ENCODE measurements at regions not wholly inside any gene's neighbourhood (a gene's known extent, or its start where the extent isn't known, plus 50 kb on each side); places are given as distances from the start of the nearest gene placed in this dataset.

DNA sequence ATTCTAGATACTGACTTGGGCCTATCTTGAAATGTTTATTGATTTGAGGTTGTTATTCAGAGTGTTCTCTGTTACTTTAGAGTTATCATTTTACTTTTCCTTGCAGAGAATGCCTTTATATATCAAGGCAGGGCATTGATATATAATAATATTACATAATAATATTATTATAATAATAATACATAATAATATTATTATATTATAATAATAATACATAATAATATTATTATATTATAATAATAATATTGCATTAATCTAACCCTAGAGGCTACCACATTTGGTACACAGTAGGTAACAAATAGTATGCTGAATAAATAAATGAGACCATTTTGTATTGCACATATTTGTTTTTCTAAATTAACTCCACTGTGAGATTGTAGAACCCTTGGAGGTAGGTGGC lies 216.3 kb downstream of the EFHB start:
- ATAC-seq (no peak), DNase-seq (no peak)

DNA sequence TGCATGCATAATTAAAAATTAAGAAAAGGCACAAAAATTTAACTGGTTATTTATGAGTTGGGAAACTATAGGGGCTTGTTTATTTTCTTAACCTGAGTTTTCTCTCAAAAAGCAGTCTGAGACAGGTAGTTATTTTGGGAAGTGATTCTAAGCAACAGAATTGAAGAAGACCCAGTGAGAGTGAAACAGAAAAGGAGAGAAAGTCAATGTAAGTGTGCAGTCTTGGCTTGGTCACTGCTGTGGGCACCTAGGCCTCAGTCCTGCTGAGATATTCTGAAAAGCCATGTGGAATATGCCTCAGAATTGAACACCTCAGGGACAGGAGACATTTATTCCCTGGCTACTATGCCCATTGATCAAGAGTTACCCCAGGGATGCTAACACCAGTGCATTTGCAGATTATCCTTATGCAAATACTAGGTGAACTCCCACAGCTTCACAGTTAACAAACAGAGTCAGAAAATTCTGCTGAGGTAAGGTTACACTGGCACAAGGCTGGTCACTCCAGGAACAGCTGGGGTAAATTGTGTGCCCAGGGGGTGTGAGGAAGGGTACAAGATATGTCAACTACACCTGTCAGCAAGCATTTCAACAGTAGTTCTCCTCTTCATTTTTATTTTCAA lies 222.7 kb downstream of the EFHB start:
- no peak for ATAC-seq
- DNase-seq = no peak

DNA sequence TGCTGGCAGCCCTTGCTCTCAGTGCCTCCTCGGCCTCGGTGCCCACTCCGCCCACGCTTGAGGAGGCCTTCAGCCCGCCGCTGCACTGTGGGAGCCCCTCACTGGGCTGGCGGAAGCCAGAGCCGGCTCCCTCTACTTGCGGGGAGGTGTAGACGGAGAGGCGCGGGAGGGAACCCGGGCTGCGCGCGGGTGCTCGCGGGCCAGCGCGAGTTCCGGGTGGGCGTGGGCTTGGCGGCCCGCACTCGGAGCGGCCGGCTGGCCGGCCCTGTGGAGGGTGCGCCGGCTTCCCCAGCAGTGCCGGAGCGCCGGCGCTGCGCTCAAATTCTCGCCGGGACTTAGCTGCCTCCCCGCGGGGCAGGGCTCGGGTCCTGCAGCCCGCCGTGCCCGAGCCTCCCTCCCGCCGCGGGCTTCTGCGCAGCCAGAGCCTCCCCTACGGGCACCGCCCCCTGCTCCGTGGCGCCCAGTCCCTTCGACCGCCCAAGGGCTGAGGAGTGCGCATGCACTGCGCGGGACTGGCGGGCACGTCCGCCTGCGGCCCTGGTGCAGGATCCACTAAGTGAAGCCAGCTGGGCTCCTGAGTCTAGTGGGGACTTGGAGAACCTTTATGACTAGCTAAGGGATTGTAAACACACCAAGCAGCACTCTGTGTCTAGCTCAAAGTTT lies 231.5 kb downstream of the EFHB start:
- DNase-seq = no peak
- ATAC-seq = no peak

DNA sequence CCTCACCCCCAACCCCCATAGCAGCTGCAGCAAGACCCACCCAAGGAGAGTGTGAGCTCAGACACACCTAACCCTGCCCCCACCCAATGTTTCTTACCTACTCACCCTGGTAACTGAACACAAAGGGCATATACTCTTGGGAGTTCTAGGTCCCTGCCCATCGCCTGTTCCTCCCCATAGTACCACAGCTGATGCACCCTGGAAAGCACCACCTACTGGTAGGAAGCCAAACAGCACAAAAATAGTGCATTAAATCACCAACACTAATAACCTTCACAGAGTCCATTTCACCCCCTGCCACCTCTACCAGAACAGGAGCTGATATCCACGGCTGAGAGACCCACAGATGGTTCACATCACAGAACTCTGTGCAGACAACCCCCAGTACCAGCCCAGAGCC lies 245.2 kb downstream of the EFHB start:
- no peak for ATAC-seq
- no peak for DNase-seq

DNA sequence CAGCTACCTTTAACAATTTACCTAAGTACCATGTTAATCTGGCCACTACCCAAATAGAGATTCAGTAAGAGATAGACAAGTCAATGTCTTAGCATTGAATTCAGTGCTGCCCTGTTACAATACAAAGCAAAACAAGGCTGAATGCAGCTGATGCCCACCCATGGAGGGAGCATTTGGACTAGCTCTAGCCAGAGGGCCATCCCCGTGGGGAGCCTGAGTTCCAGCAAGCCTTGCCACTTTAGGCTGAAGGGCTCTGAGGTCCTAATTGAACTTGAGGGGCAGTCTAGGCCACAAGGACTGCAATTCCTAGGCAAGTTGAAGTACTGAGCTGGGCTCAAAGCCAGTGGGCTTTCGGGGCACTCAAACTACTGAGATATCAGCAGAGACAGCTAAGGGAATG lies 265.9 kb downstream of the EFHB start:
- no peak for ATAC-seq
- DNase-seq = no peak

DNA sequence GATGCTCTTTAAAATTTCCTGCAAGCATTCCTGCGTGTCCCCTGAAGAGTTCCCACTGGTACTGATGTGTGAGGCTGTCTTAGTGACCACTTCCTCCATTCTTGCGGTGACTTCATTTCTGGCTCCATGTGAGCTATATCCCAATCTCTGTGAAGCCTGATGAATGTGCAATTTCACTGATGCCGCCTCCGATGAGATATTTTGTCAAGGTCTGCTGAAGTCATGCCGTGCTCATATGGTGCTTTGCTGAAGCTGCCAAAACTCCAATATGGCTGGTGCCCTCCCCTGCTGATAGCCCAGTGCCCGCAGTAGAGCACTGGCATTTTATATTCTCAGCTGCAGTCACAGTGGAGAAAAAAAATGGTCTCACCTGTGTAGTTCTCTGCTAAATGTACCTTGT lies 271.5 kb downstream of the EFHB start:
- ATAC-seq (no peak), DNase-seq (no peak)

DNA sequence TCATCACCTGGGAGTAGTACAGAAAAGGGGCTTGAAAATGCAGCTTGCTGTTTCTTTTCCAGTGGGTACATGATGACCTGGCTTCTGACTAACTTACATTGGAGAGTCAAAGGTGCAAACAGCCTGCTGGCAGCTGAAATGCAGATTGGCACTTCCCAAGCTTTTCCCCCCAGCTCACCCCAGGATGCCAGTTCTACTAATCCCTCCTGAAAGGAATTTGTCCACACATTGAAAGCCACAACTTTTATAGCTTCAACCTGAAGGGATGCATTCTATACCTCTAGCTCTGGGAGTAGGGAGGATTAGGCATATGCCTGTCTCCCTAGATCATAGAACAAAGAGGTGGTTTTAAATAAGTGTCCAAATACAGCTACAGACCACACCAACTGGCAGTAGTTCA lies 281.7 kb downstream of the EFHB start:
- no peak for ATAC-seq
- DNase-seq = no peak

DNA sequence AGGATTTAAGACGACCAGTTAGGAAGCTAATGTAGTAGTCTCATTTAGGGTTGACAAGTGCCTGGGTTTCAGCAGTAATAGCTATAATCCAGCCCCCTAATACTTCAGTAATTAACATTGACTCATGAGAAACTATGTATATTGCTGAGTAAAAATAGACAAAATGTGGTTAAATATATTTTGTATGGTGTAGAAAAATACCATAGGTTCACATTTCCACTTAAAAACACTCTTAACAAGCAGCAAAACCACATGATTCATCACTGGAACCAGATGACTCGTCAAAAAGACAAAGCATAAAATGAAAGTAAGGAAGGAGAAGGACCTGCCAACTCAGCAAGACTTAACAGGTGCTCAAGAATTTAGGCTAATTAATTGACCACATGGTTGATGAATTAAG lies 288.9 kb downstream of the EFHB start:
- ATAC-seq (peak; percentile 40), DNase-seq (no peak)

DNA sequence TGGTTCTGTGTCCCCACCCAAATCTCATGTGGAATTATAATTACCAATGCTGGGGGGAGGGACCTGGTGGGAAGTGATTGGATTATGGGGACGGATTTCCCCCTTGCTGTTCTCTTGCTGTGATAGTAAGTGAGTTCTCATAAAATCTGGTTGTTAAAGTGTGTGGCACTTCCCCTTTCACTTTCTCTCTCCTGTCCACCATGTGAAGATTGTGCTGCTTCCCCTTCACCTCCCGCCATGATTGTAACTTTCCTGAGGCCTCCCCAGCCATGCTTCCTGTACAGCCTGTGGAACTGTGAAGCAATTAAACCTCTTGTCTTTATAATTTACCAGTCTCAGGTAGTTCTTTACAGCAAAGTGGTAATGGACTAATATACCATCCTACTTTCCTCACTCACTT lies 289.6 kb downstream of the EFHB start:
- ATAC-seq (no peak), DNase-seq (no peak)

DNA sequence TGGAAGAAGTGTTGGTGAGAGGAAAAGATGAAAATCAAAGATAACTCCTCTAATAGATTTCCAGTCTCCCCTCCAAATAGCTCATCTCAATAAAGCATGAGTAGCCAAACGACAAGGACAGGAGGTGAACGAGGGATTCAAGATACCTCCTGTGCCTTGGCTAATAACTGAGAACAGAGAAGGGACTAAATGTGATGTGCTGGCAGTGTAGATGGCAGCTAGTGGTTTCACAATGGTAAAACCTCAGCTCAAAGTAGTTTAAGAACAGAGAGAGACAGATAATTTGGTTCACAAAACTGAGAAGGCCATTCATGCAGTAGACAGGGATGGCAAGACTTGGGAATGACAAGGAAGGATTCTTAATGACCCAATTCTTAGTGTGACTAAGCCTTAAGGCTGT lies 292.6 kb downstream of the EFHB start:
- DNase-seq (no peak), ATAC-seq (no peak)

DNA sequence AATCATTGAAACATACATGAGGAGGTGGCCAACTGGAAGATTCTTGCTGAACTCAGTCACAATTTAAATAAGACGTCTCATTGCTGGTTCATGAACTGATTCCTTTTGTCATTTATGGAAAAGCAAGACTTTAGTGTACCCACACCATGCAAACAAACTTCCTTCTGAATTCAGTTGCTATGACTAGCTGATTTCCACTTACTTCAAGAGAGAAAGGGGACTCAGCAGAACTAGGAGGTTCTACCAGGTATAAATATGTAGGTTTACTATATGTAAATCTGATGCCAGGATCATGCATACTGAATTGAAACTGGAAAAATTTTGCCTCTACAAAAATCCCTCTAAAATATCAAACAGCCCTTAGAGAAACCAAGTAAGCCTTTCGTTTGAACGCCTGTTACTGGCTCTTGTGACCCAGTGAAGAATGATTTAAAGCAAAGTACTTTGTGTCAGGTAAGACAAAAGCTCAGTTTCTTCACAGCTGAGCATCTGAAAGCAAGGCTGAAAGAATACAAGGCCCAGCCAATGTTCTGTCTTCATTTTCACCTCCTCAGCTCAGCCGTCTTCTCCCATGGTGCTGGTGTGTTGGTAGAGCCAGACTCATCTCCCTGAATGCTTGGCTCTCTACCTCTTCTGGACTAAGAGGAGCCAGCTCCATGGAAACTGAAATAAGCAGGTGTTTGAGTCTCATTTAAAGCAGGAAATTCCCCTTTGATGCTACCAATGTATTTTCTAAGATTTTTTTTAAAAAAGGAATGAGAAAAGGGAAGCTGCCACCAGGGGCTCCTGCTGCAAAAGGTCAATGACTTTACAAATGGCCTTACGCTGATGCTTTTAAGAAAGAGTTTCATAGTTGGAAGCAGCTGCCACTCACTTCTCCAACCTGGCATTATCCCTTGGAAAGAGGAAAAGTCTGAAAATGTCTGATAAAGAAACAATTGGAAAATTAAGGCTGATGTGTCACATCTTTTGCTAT lies 301.6 kb downstream of the EFHB start:
- no peak for DNase-seq
- no peak for ATAC-seq

DNA sequence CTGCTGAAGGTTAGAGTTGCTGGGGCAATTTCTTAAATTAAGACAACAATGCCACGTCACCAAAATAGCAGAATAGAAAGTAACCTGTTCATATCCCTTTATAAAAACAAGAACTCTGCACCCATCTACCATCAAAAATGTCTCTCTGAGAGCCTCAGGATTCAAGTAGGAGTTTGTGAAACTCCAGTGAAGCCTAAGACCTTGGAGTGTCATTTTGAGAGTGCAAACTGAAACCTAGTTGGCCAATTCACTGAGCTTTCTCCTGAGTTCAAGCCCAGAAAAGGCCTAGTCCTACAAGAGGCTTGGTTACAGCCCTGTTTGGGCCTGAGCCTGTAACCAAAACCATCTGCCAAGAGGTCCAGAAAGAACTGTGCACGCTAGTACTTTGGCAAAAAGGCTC lies 335.1 kb downstream of the EFHB start:
- ATAC-seq (no peak), DNase-seq (no peak)

DNA sequence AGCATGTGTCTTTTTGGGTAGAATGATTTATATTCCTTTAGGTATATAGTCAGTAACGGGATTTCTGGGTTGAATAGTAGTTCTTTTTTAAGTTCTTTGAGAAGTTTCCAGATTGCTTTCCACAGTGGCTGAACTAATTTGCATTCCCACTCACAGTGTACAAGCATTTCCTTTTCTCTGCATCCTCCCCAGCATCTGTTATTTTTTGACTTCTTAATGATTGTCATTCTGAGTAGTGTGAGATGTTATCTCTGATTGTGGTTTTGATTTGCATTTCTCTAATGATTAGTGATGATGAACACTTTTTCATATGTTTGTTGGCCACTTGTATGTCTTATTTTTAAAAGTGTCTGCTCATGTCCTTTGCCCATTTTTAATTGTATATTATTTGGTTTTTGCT lies 337.6 kb downstream of the EFHB start:
- ATAC-seq = no peak
- DNase-seq = no peak

DNA sequence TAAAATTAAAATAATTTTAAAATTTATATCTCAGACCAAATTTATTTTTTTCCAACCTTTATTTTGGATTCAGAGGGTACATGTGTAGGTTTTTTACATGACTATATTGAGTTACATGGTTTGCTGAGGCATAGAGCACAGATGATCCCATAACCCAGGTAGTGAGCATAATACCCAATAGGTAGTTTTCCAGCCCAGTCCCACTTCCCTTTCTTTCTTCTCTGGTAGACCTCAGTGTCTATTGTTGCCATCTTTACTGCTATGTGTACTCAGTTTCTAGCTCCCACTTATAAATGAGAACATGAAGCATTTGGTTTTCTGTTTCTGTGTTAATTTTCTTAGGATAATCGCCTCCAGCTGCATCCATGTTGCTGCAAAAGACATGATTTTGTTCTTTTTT lies 338.1 kb downstream of the EFHB start:
- ATAC-seq (no peak), DNase-seq (no peak)

Data from stimulated activated naive CD8-positive, alpha-beta T cell treated with anti-CD3 and anti-CD28 coated beads, Interleukin-15, Interleukin-2, amounts not matched to agents 100 U/mL and 50 U/mL, for 24 hours (primary cell).